GM23248 (cell line): ENCODE measurements at regions not wholly inside any gene's neighbourhood (a gene's known extent, or its start where the extent isn't known, plus 50 kb on each side); places are given as distances from the start of the nearest gene placed in this dataset.

Experiments used
- EZH2 ChIP-seq: fragments of 200-600 bp; sonication (generic); IDR thresholded peaks from 2 replicates; pipeline ENCODE4 v1.6.1; 2018; ENCODE audit warnings: antibody characterized with exemption, mild to moderate bottlenecking; ENCODE audit not compliant: insufficient read depth, poor library complexity, severe bottlenecking
- EZH2phosphoT487 ChIP-seq: fragments of 200-600 bp; sonication (generic); IDR thresholded peaks from 2 replicates; pipeline ENCODE4 v1.6.1; 2018; ENCODE audit warnings: antibody characterized with exemption, moderate library complexity, mild to moderate bottlenecking, low read depth; ENCODE audit not compliant: insufficient read depth

DNA sequence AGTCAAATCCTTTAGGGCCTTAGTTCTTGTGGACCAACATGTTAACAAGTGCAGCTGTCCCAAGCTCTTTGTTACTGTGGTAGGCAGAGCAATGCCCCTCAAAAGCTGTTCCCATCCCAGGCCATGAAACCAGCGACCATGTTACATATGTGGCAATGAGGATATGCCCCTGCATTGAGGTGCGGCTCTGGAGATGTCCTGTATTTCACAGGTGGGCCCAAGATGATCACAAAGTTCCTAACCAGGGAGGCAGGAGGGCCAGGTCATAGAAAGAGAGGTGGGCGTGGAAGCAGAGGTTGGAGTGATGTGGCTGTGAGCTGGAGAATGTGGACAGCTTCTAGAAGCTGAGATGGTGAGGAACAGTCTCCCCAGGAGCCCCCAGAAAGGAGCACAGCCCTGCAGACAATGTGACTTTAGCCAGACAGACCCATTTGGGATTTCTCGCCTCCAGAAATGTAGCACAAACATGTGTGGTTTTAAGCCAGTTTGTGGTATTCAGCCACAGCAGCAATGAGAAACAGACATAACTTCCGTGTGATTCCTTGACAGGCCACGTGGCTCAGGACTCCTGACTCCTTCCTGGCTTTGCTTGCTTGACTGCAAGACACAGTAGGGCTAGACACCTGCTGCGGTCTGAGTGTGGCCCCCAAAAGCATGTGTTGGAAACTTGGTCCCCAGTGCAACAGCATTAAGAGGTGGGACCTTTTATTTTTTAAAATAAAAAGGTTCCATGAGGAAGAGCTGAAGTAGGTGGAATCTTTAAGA is 778.3 kb downstream of the KCNJ18 start:
- TF ChIP-seq EZH2 (no peak), EZH2phosphoT487 (no peak)
